HFFc6 (cell line): ENCODE measurements at regions not wholly inside any gene's neighbourhood (a gene's known extent, or its start where the extent isn't known, plus 50 kb on each side); places are given as distances from the start of the nearest gene placed in this dataset.
"Not testable (repeated sequence)": the region's sequence is repeated elsewhere in the genome, so short reads cannot be mapped to it uniquely, and the experiment has no call there.

ENCODE experiments used
- DNase-seq: peaks from one replicate; pipeline ENCODE4 v3.0.0-alpha.2; 2018
- H3K27ac Mint-ChIP-seq: 2 replicates; pipeline ENCODE4 v1.8.0; 2020; ENCODE audit warnings: mild to moderate bottlenecking, mixed read lengths
- H3K27me3 Mint-ChIP-seq: 2 replicates; pipeline ENCODE4 v1.8.0; 2021; ENCODE audit warnings: mild to moderate bottlenecking, moderate library complexity, mixed read lengths; ENCODE audit not compliant: insufficient read depth
- H3K36me3 Mint-ChIP-seq: 2 replicates; pipeline ENCODE4 v1.8.0; 2021; ENCODE audit warnings: low read depth, mixed read lengths
- H3K4me1 Mint-ChIP-seq: 2 replicates; pipeline ENCODE4 v1.8.0; 2020; ENCODE audit warnings: low read depth, mixed read lengths
- H3K4me3 Mint-ChIP-seq: 2 replicates; pipeline ENCODE4 v1.8.0; 2020; ENCODE audit warnings: mild to moderate bottlenecking, moderate library complexity, mixed read lengths
- H3K9me3 Mint-ChIP-seq: 2 replicates; pipeline ENCODE4 v1.8.0; 2020; ENCODE audit warnings: mild to moderate bottlenecking, mixed read lengths
- TF ChIP-seq, protein P1 (sequence below): fragments of 200-600 bp; sonication (generic); IDR thresholded peaks from 2 replicates; pipeline ENCODE4 v1.5.0; 2021; ENCODE audit warnings: antibody characterized with exemption, mild to moderate bottlenecking

DNA sequence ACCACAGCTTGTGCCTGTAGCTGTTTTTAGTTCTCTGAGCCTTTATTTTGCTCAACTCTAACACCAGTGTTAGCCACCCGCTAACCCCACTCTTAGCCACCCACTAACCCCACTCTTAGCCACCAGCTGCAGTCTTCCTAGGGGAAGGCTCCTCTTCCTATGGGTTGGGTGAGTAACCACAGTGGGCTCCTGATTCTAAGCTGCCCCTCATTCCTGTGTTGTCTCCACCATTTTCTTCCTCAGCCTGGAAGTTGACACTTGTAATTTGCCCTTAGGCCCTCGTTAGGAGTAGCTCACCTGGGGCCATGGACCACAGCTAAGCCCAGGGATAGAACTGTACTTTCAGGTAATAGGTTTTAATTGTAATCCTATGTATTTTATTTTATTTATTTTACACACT is 782.9 kb upstream of the TPTE start:
- Mint-ChIP-seq H3K4me3 (no peak overlapping the region), H3K9me3 (peaks cover 47% of the 10 kb centered on the region), H3K27me3 (no peaks in the 10 kb centered on the region), H3K4me1 (no peaks in the 10 kb centered on the region), H3K27ac (no peak overlapping the region), H3K36me3 (peaks cover 15% of the 10 kb centered on the region)
- DNase-seq, result no peak
- TF ChIP-seq, protein P1, sequence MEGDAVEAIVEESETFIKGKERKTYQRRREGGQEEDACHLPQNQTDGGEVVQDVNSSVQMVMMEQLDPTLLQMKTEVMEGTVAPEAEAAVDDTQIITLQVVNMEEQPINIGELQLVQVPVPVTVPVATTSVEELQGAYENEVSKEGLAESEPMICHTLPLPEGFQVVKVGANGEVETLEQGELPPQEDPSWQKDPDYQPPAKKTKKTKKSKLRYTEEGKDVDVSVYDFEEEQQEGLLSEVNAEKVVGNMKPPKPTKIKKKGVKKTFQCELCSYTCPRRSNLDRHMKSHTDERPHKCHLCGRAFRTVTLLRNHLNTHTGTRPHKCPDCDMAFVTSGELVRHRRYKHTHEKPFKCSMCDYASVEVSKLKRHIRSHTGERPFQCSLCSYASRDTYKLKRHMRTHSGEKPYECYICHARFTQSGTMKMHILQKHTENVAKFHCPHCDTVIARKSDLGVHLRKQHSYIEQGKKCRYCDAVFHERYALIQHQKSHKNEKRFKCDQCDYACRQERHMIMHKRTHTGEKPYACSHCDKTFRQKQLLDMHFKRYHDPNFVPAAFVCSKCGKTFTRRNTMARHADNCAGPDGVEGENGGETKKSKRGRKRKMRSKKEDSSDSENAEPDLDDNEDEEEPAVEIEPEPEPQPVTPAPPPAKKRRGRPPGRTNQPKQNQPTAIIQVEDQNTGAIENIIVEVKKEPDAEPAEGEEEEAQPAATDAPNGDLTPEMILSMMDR, result no peak

DNA sequence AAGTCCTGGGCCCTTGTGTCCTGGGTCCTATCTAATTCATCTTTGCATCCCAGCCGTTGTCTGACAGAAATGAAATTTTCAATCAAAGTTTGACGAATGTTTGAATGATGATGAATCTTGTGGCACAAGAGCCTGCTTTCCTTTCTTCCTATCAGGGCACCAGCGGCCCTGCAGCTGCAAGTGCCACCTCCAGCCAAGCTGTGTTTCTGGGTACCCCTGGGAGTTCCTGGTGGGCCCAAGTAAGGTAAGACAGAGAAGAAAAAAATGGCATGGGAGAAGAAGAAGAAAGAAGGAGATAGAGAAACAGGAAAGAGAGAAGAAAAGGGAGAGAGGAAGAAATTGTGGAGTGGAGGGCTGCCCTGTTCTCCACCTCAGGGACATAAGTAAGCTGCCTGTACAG is 782.1 kb upstream of the TPTE start:
- TF ChIP-seq, protein P1, result no peak
- Mint-ChIP-seq H3K4me1 (no peaks in the 10 kb centered on the region), H3K36me3 (peaks cover 15% of the 10 kb centered on the region), H3K27me3 (no peaks in the 10 kb centered on the region), H3K27ac (no peak overlapping the region), H3K4me3 (no peak overlapping the region), H3K9me3 (peaks cover 47% of the 10 kb centered on the region)
- no peak for DNase-seq

DNA sequence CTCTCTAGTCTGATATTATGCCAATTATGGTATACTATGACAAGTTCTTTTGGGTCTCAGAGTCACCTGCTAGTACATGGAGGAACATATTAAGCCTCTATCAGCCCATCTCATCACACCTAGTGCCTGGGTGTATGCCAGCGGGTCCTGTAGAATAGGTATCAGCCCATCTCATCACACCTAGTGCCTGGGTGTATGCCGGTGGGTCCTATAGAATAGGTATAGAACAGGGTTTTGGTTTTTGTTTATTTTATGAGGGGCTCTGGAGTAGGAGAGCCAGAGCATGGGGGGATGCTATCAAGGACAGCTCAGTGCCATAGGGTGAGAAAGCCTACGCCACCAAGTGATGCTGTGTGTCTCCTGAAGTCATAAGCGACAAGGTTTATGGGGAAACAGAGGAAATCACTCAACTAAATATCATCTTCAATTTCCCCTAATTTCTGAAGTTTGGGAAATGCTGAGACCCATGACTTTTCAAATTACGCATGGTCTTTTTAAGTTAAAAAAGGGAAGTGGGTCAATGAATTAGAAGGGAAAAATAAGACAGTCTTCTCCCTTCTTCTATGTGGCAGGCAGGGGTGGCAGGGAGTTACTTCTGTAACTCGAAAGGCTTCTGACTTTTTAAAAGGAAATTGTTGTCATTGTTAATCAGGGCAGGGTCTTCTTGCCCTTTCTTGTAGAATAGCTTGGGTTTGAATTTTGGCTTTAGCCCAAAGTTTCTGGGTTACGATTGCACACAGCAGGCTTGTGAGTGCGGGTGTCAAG is 781.0 kb upstream of the TPTE start:
- H3K4me1 Mint-ChIP-seq, DNase-seq, H3K4me3 Mint-ChIP-seq, H3K27ac Mint-ChIP-seq, H3K27me3 Mint-ChIP-seq: not testable (repeated sequence)
- peaks cover 15% of the 10 kb centered on the region for H3K36me3 Mint-ChIP-seq
- peaks cover 47% of the 10 kb centered on the region for H3K9me3 Mint-ChIP-seq

DNA sequence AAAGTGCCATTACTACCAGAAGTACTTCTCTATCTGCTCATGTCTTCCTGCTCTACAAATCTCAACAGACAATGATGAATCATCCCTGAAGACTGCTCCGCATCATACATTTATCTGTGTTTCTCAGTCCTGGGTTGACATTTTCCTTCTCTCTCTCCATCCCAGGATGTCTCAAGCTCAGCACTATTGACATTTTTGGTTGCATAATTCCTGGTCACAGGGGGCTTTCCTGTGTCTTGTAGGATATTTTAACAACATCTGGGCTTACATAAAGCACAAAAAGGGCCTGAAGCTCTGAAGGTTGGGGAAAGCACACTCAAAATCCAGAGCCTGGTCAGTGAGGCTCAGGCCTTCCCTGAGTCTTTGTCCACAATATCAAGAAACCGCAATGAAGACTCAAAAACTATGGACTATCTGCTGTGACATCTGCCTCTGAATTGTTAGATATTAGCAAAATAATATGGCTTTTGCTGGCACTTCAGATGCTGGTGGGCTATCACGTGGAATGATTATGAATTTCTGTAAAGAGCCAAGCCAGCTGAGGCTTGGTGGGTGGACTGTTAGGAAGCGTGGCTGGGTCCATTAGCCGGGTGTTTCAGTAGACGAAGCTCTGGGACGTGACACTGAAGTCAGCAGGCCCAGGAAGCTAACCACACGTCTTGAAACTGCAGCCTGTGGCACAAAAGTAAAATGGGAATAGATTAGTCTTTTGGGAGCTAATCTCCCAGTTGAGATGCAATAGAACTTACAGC is 780.2 kb upstream of the TPTE start:
- DNase-seq, result not testable (repeated sequence)

DNA sequence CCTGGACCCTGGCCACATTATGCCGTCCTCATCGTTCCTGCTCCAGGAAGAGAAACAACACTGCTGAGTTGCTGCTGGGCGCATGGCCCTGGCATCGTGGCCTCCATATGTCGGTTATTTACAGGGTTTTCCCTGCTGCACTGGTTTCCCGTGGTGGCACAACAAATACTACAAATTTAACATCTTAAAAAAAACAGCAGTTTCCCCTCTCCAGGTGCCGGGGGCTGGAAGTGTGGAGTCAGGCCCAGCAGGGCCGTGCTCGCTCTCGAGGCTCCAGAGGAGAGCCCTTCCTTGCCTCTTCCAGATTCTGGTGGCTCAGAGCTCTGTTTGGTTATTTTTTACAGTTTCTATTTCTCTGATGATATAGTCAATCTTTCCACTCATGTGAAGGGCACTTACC is 777.8 kb upstream of the TPTE start:
- not testable (repeated sequence) for DNase-seq, H3K27ac Mint-ChIP-seq, H3K27me3 Mint-ChIP-seq

More for the DNA sequence above, 780.2 kb upstream of the TPTE start:
- Mint-ChIP-seq H3K36me3 (peaks cover 15% of the 10 kb centered on the region), H3K9me3 (peaks cover 47% of the 10 kb centered on the region)
- not testable (repeated sequence) for H3K27ac Mint-ChIP-seq, H3K4me1 Mint-ChIP-seq, H3K4me3 Mint-ChIP-seq, H3K27me3 Mint-ChIP-seq

DNA sequence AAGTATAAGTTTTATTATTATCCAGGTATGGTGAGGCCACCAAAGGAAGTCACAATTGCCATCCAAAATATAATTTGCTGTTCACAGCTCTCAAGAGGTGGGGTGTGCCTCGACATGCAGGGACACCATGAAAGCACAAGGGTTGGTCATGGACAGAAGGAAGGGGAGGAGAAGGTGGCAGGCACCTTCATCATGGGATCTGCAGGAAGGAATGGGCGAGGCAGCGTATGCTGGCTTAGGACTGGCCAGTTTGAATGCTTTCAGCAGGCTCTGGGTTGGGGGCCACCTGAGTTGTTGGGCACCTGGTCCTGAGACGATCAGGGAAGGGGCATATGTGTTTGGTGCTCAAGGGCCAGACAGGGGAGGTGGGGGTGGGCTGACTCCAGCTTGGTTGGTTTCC is 777.2 kb upstream of the TPTE start:
- H3K4me1 Mint-ChIP-seq, H3K4me3 Mint-ChIP-seq, H3K27ac Mint-ChIP-seq, H3K27me3 Mint-ChIP-seq, DNase-seq, H3K36me3 Mint-ChIP-seq: not testable (repeated sequence)
- H3K9me3 Mint-ChIP-seq, result peaks cover 52% of the 10 kb centered on the region

More for the DNA sequence above, 777.8 kb upstream of the TPTE start:
- H3K4me3 Mint-ChIP-seq, H3K4me1 Mint-ChIP-seq, H3K36me3 Mint-ChIP-seq: not testable (repeated sequence)
- H3K9me3 Mint-ChIP-seq, result peaks cover 54% of the 10 kb centered on the region

DNA sequence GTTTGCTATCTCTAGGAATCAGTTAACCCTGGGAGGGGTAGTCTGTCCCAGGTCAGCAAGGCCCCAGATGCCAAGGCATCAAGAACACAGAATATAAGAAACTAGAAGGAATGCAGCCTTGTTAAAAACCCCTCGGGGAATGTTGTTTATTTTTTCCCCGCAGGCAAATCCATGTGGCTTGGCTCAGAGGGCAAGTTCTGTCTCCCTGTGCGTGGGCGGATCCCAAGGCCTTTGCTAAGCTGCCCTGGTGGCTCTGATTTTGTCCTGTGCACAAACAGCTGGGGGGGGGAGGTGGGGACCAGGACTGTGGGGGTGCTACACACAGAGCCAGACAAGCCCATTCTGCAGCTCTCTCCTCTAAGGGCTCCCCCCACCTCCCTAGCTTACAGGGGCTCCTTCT is 776.8 kb upstream of the TPTE start:
- not testable (repeated sequence) for H3K27me3 Mint-ChIP-seq, H3K4me3 Mint-ChIP-seq, H3K27ac Mint-ChIP-seq, H3K36me3 Mint-ChIP-seq, DNase-seq, H3K4me1 Mint-ChIP-seq
- peaks cover 48% of the 10 kb centered on the region for H3K9me3 Mint-ChIP-seq

DNA sequence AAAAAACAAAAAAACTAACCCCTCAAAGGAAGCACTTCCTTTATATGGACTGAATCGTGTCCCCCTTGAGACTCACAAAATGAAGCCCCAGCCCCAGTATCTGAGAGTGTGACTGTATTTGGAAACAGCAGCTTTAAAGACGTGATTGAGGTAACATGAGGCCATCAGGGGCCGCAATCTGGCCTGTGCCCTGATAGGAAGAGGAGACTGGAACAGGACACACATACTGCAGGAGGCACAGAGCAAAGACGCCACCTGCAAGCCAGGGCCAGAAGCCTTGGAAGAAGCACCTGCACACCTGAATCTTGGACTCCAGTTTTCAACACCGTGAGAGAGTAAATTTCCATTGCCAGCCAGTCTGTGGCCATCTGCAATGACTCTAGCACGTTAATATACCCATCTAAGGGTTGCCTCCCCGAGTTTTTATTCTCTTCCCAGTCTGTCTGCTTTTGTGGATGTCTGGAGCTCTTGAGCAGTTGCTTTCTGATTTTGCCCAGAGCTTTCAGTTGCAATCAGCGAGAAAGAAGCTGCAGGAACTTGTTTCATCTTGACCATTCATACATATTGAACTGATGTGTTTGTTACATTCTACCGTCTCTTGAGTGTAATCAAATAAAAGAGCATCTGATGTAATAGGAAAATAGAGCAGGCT is 775.8 kb upstream of the TPTE start:
- not testable (repeated sequence) for H3K27me3 Mint-ChIP-seq, DNase-seq, H3K4me1 Mint-ChIP-seq, H3K4me3 Mint-ChIP-seq, H3K27ac Mint-ChIP-seq, H3K36me3 Mint-ChIP-seq
- H3K9me3 Mint-ChIP-seq, result peaks cover 38% of the 10 kb centered on the region

DNA sequence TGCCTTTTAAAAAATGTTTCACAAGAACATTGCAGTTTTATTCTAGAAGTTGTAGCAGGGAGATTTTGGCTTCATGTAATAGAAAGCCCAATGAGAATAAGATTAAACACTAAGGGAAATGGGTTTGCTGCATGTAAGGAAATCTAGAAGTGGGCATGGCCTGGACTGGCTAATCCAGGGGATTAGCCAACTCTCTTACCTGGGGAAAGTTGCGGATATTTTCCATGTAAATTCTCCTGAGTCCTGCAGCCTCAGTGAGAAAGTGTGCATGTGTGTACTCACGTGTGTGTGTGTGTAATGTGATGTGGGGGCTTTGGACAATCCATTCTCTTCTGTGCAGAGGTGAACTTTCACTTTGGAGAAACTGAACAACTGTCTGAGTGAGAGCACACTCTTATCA is 775.1 kb upstream of the TPTE start:
- not testable (repeated sequence) for H3K36me3 Mint-ChIP-seq, H3K4me3 Mint-ChIP-seq, H3K4me1 Mint-ChIP-seq, DNase-seq, H3K27ac Mint-ChIP-seq, H3K27me3 Mint-ChIP-seq
- H3K9me3 Mint-ChIP-seq, result peaks cover 31% of the 10 kb centered on the region

DNA sequence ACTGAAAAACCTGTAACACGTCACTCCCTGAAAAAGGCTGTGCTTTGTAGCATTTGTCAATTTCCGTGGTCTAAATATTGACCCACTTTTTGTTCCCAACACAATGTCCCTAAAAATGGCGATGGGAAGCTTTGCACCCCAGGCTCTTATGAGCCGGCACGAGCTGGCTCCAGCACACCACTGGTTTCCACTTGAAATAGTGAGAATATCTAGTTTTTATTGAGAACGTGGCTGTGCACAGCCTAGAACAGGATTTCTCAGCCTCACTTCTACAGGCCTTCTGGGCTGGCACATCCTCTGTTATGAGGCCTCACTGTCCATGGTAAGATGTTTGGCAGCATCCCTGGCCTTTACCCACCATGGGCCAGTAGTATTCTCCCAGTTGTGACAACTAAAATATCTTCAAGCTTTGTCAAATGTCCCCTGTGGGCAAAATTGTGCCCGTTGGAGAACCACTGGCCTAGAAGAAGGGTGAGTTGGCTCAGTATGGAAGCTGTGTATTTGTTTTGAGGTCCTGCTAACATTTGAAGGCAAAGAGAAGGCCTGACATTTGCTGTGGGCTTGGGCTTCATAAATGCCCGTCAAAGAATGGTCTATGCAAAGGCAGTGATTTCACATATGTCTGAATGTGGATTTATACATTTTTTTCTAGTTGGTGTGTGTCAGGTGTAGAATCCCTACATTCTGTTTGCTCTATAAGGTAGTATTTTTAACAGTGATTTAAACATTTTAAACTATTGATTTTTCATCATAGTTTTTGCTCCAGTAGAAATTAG is 774.4 kb upstream of the TPTE start:
- not testable (repeated sequence) for H3K36me3 Mint-ChIP-seq, H3K4me3 Mint-ChIP-seq, H3K27me3 Mint-ChIP-seq, H3K27ac Mint-ChIP-seq, DNase-seq, H3K4me1 Mint-ChIP-seq
- peaks cover 24% of the 10 kb centered on the region; the same call in 1 of the 2 replicates for H3K9me3 Mint-ChIP-seq

DNA sequence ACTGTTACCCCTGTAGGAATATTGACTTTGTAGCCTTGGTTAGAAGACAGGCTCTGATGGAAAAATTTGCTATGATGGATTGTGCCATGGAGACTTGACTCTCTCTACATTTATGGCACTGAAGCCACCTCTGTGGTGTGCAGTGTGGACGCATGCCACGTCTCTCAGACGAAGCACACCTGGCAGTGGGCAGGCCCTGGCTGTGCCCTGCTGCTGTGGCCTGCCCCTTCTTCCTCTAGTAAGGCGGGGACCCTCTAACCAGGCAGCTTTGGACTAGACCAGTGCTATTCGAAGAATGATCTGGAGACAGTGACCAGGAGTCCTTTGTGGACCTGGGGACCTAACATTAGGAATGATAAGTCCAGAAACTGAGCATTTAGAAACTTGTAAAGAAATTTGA is 773.5 kb upstream of the TPTE start:
- H3K9me3 Mint-ChIP-seq, result peaks cover 19% of the 10 kb centered on the region; the same call in 1 of the 2 replicates
- not testable (repeated sequence) for H3K27ac Mint-ChIP-seq, H3K36me3 Mint-ChIP-seq, H3K4me1 Mint-ChIP-seq, DNase-seq, H3K4me3 Mint-ChIP-seq, H3K27me3 Mint-ChIP-seq
